ENCODE measurements at regions not wholly inside any gene's neighbourhood (a gene's known extent, or its start where the extent isn't known, plus 50 kb on each side); places are given as distances from the start of the nearest gene placed in this dataset.

GRCh38 chr3:137163241-137163871 lies 205.6 kb downstream of the IL20RB start:
- H3K4me3 ChIP-seq (ENCODE audit: low read depth, low read length): no peak overlapping the region

DNA sequence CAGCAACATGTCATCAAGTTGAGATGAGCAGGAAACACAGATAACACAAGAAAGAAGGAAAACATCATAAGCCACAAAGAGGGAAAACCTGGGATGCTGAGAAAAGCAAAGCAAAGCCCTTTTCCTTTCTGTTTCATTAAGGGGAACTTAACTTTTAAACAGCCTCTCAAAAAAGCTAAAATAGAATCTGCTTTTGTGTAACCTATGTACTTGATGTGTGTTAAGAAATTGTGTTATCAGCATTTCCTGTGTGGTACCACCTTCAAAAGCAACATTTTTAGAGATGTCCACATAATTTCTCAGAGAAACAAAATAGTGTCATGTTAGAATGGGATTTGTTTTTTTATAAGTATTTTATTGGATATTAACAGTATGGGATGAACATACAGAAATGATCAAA lies 206.2 kb downstream of the IL20RB start:
- ChIA-PET CTCF (no interaction called here), POLR2A (no interaction called here)
- TF ChIP-seq, protein P1, sequence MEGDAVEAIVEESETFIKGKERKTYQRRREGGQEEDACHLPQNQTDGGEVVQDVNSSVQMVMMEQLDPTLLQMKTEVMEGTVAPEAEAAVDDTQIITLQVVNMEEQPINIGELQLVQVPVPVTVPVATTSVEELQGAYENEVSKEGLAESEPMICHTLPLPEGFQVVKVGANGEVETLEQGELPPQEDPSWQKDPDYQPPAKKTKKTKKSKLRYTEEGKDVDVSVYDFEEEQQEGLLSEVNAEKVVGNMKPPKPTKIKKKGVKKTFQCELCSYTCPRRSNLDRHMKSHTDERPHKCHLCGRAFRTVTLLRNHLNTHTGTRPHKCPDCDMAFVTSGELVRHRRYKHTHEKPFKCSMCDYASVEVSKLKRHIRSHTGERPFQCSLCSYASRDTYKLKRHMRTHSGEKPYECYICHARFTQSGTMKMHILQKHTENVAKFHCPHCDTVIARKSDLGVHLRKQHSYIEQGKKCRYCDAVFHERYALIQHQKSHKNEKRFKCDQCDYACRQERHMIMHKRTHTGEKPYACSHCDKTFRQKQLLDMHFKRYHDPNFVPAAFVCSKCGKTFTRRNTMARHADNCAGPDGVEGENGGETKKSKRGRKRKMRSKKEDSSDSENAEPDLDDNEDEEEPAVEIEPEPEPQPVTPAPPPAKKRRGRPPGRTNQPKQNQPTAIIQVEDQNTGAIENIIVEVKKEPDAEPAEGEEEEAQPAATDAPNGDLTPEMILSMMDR (IDR thresholded peaks at IDR 0.05; ENCODE audit: insufficient read depth, low read length, missing control alignments): no peak
- H3K4me3 ChIP-seq (ENCODE audit: low read depth, low read length): no peak overlapping the region
- DNase-seq (ENCODE audit: low read depth, low spot score): no peak

More at GRCh38 chr3:137163241-137163871, 205.6 kb downstream of the IL20RB start:
- DNase-seq (ENCODE audit: low read depth, low spot score): no peak
- TF ChIP-seq, protein P1 (IDR thresholded peaks at IDR 0.05; ENCODE audit: insufficient read depth, low read length, missing control alignments): no peak
- CTCF ChIA-PET: no interaction called here
- POLR2A ChIA-PET: no interaction called here

- H3K4me3 ChIP-seq (ENCODE audit: low read depth, low read length): no peak overlapping the region
- TF ChIP-seq, protein P1 (IDR thresholded peaks at IDR 0.05; ENCODE audit: insufficient read depth, low read length, missing control alignments): no peak
- CTCF ChIA-PET: no interaction called here
- DNase-seq (ENCODE audit: low read depth, low spot score): no peak
- POLR2A ChIA-PET: no interaction called here
Observed at GRCh38 chr3:137165117-137165806, 207.5 kb downstream of the IL20RB start.

GRCh38 chr3:137171834-137172603 lies 214.2 kb downstream of the IL20RB start:
- POLR2A ChIA-PET: no interaction called here
- TF ChIP-seq, protein P1 (IDR thresholded peaks at IDR 0.05; ENCODE audit: insufficient read depth, low read length, missing control alignments): no peak
- no peak overlapping the region for H3K4me3 ChIP-seq (ENCODE audit: low read depth, low read length)
- no peak for DNase-seq (ENCODE audit: low read depth, low spot score)
- CTCF ChIA-PET: no interaction called here

GRCh38 chr3:137172728-137173127 lies 214.9 kb downstream of the IL20RB start:
- CTCF ChIA-PET: no interaction called here
- no peak for DNase-seq (ENCODE audit: low read depth, low spot score)
- POLR2A ChIA-PET: no interaction called here
- TF ChIP-seq, protein P1 (IDR thresholded peaks at IDR 0.05; ENCODE audit: insufficient read depth, low read length, missing control alignments): no peak
- H3K4me3 ChIP-seq (ENCODE audit: low read depth, low read length): no peak overlapping the region

- CTCF ChIA-PET: no interaction called here
- no peak overlapping the region for H3K4me3 ChIP-seq (ENCODE audit: low read depth, low read length)
- DNase-seq (ENCODE audit: low read depth, low spot score): no peak
- POLR2A ChIA-PET: no interaction called here
- TF ChIP-seq, protein P1 (IDR thresholded peaks at IDR 0.05; ENCODE audit: insufficient read depth, low read length, missing control alignments): no peak
Observed at GRCh38 chr3:137174514-137174913, 216.7 kb downstream of the IL20RB start.
